Cardiac muscle cell (in vitro differentiated cells and primary cell): ENCODE measurements at regions not wholly inside any gene's neighbourhood (a gene's known extent, or its start where the extent isn't known, plus 50 kb on each side); places are given as distances from the start of the nearest gene placed in this dataset.
A peak's percentile ranks its signal among the peaks of the same experiment; 100 is the strongest.

Experiments used
- DNase-seq, 2 donors: peaks; one replicate each; pipeline versions ENCODE4 v3.0.0 to v3.0.0-alpha.2; 2010 to 2017; ENCODE audit warnings: low read depth in 1 of 2, low spot score in 1 of 2
- H3K27ac ChIP-seq: fragments of 200-600 bp; sonication (generic); 2 replicates; pipeline ENCODE4 v1.5.1; 2016
- H3K27me3 ChIP-seq: fragments of 200-600 bp; sonication (generic); 2 replicates; pipeline ENCODE4 v1.6.0; 2016; ENCODE audit warnings: control low read depth
- H3K36me3 ChIP-seq: fragments of 200-600 bp; sonication (generic); 2 replicates; pipeline ENCODE4 v1.5.1; 2016; ENCODE audit warnings: control low read depth
- H3K4me1 ChIP-seq: fragments of 200-600 bp; sonication (generic); 2 replicates; pipeline ENCODE4 v1.8.1; 2017; ENCODE audit warnings: low read depth, mild to moderate bottlenecking, mixed run types
- H3K4me3 ChIP-seq: fragments of 200-600 bp; sonication (generic); 2 replicates; pipeline ENCODE4 v1.5.1; 2016; ENCODE audit warnings: mild to moderate bottlenecking
- H3K9me3 ChIP-seq: fragments of 200-600 bp; sonication (generic); 2 replicates; pipeline ENCODE4 v1.5.1; 2017; ENCODE audit warnings: low read depth, mild to moderate bottlenecking, control low read depth
- TF ChIP-seq, protein P1 (sequence below): IDR thresholded peaks from 2 replicates; pipeline ENCODE4 v1.5.1; 2012; ENCODE audit warnings: low read depth, mild to moderate bottlenecking, low read length

- no peaks in the 10 kb centered on the region for H3K36me3 ChIP-seq
- no peak overlapping the region for H3K4me3 ChIP-seq
- peak; percentile 44 to 56 for DNase-seq
- peak overlapping the region; percentile 52 for H3K27ac ChIP-seq
- TF ChIP-seq, protein P1, sequence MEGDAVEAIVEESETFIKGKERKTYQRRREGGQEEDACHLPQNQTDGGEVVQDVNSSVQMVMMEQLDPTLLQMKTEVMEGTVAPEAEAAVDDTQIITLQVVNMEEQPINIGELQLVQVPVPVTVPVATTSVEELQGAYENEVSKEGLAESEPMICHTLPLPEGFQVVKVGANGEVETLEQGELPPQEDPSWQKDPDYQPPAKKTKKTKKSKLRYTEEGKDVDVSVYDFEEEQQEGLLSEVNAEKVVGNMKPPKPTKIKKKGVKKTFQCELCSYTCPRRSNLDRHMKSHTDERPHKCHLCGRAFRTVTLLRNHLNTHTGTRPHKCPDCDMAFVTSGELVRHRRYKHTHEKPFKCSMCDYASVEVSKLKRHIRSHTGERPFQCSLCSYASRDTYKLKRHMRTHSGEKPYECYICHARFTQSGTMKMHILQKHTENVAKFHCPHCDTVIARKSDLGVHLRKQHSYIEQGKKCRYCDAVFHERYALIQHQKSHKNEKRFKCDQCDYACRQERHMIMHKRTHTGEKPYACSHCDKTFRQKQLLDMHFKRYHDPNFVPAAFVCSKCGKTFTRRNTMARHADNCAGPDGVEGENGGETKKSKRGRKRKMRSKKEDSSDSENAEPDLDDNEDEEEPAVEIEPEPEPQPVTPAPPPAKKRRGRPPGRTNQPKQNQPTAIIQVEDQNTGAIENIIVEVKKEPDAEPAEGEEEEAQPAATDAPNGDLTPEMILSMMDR, result no peak
- H3K9me3 ChIP-seq, result no peaks in the 10 kb centered on the region
- peaks cover 25% of the 10 kb centered on the region for H3K4me1 ChIP-seq
- no peaks in the 10 kb centered on the region for H3K27me3 ChIP-seq
Measured at GRCh38 chr11:45078236-45079074, 68.0 kb upstream of the PRDM11 start.

DNA sequence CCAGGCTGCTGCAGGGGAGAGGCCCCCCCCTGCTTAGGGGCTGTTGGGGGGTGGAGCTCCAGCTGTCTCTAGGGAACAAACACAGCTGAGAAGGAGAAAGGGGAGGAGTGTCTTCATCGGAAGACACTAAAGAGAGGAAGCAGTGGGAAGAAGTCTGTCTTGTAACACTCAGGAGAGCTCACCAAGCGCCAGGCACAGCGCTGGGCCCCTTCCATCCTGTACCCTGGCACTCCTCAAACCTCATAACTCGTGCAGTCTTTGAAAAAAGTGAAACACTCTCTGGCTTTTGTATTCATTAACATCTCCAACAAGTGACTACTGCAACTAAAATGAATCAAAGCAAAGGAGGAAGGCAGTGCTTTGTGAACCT is 67.4 kb upstream of the PRDM11 start:
- no peaks in the 10 kb centered on the region for H3K36me3 ChIP-seq
- DNase-seq, result no peak
- H3K4me1 ChIP-seq, result peaks cover 24% of the 10 kb centered on the region
- H3K27me3 ChIP-seq, result no peaks in the 10 kb centered on the region
- no peak overlapping the region for H3K4me3 ChIP-seq
- H3K9me3 ChIP-seq, result no peaks in the 10 kb centered on the region
- peak overlapping the region; percentile 47 for H3K27ac ChIP-seq
- TF ChIP-seq, protein P1, result no peak

- no peak for DNase-seq
- peaks cover 24% of the 10 kb centered on the region for H3K4me1 ChIP-seq
- no peaks in the 10 kb centered on the region for H3K36me3 ChIP-seq
- no peak overlapping the region for H3K4me3 ChIP-seq
- H3K9me3 ChIP-seq, result no peaks in the 10 kb centered on the region
- H3K27me3 ChIP-seq, result no peaks in the 10 kb centered on the region
- peak overlapping the region; percentile 47 for H3K27ac ChIP-seq
- TF ChIP-seq, protein P1, result no peak
Measured at GRCh38 chr11:45079567-45079942, 66.9 kb upstream of the PRDM11 start.

DNA sequence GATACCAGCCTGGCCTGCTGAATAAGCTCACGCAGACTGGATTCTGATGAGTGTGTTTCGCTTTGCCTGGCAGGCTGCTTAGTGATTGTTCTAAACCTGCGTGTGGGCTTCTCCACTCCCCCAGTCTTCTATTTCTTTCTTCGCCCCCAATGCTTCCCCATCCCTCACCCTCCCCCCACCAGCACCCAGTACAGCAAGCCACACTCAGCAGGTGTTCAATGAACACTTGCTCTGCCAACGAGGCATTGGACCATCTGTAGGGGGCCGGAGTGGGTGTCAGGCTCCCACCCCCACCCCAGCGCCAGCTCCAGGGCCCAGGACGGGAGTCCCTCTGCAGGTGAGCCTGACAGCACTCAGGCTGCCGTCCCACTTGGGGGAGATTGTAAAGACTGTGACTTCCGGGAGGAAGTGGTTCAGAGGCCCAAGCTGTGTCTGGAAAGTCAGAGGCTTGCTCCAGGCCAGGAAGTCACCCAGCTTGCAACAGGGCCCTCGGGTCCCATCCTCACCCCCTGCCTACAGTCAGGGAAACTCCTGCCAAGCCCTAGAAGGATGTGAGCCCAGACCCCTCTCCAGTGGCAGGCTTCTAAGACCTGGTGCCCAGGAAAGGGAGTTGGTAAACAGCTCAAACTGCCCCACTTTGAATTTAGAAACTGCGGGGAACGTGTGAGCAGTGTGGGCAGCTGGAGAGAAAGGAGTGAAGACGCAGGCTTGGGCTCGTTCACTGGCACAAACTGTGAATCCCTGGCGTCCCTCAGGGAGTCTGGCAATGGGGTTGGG is 66.3 kb upstream of the PRDM11 start:
- no peaks in the 10 kb centered on the region for H3K27me3 ChIP-seq

DNA sequence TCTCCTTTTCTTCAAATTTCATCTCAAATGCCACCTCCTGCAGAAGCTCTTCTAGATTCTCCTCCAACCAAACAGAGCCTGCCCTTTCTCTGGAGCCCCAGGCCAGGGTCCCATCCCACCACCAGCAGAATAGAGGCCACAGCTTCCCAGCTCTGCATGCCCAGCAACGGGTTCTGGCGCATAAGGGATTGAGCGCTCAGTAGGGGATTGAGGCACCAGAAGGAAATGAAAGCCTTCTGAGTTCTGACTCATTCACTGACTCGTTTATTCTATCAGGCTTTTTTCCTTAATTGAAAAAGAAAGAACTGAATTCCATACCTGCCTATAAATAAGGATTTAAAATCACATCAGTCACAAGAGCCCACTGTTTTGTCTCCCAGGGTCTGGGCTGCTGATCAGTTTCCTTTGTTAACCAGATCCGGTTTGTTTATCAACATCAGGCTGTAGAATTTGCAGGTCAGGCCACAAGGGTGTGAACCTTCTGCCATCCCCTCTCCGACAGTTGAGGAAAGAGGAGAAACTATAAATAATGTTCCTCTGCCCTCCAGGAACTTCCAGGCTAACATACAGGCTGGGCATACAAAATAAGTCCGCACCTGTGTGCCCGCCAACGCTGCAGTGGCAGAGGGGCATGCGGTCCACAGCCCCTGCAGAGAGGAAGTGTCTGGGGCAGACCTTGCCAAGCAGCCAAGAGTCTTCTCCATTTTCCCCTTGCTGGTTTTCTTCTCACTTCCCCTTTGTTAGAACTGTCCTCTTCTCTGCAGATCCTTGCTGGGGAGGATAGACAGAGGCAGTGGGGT is 63.5 kb upstream of the PRDM11 start:
- Histone ChIP-seq H3K27me3 (no peaks in the 10 kb centered on the region), H3K4me3 (no peak overlapping the region), H3K36me3 (no peaks in the 10 kb centered on the region), H3K27ac (no peak overlapping the region), H3K4me1 (peaks cover 31% of the 10 kb centered on the region), H3K9me3 (no peaks in the 10 kb centered on the region)
- TF ChIP-seq, protein P1, result no peak
- no peak for DNase-seq

More for the DNA sequence above, 66.3 kb upstream of the PRDM11 start:
- DNase-seq, result no peak
- TF ChIP-seq, protein P1, result no peak
- Histone ChIP-seq H3K36me3 (no peaks in the 10 kb centered on the region), H3K9me3 (no peaks in the 10 kb centered on the region), H3K4me3 (no peak overlapping the region), H3K4me1 (peaks cover 24% of the 10 kb centered on the region), H3K27ac (peak overlapping the region; percentile 26)
